ENCODE measurements at regions not wholly inside any gene's neighbourhood (a gene's known extent, or its start where the extent isn't known, plus 50 kb on each side); places are given as distances from the start of the nearest gene placed in this dataset.

DNA sequence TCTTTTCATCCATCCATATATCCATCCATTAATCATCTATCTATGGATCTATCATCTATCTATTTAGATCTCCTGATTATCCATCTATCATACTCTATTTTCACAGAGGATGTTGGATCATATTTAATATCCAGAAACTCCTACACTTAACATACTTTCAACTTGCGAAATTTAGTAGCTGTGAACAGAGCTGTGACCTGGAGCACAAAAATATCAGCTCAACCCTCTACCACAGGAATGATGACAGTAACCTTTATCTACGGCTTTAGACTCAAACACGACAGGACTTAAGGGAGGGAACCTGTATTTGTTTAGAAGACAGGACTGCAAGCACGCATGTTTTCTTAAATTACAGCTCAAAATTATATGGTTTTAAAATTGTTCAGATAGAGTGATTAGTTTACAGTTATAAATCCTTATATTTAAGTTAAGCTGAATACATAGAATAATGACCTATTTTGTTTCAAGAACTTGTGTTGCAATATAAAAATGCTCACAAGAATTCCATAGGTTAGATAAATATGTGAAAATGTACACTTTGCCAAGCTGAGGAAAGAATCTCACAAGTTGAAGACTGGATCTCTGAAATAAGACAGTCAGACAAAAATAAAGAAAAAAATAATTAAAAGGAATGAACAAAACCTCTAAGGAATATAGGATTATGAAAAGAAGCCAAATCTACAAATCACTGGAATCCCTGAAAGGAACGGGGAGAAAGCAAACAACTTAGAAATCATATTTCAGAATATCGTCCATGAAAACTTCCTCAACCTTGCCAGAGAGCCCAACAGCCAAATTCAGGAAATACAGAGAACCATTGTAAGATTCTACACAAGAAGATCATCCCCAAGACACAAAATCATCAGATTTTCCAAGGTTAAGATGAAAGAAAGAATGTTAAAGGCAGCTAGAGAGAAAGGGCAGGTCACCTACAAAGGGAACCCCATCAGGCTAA, 142.0 kb downstream of the COL6A3 start:
- no peak for DNase-seq (ENCODE audit: low spot score)

Data from iPS-NIHi11 (cell line).